ENCODE measurements at regions not wholly inside any gene's neighbourhood (a gene's known extent, or its start where the extent isn't known, plus 50 kb on each side); places are given as distances from the start of the nearest gene placed in this dataset.

GRCh38 chr5:105730982-105731381 lies 1939.8 kb downstream of the EFNA5 start:
- TF ChIP-seq ZNF560 (tag by site-specific recombination; IDR thresholded peaks at IDR 0.05; ENCODE audit: borderline replicate concordance), result no peak
- no peak for TF ChIP-seq ZNF580 (tag by site-specific recombination; IDR thresholded peaks at IDR 0.05)
- TF ChIP-seq ZNF837 (tag by site-specific recombination; IDR thresholded peaks at IDR 0.05), result no peak

Measured in HEK293 (cell line).